IMR-90 (cell line): ENCODE measurements at regions not wholly inside any gene's neighbourhood (a gene's known extent, or its start where the extent isn't known, plus 50 kb on each side); places are given as distances from the start of the nearest gene placed in this dataset.

Source experiments
- ATAC-seq: fragments of 200-7000 bp; cut with Tn5 transposase; 2 replicates; pipeline ENCODE4 v1.9.1; 2020; ENCODE audit warnings: low read depth, mild to moderate bottlenecking, moderate library complexity
- BruUV-seq: library from RNA; stranded (reverse); fragments of 400-500 nt; replicated peaks from 2 replicates; lab custom pipeline; 2021; lab: Mats Ljungman, UMichigan
- CTCF ChIA-PET: fragments of 300-600 bp; formaldehyde crosslinking; extraction: SDS; loops from one replicate; lab custom pipeline; 2021; ENCODE audit warnings: antibody characterized with exemption; lab: Yijun Ruan, JAX
- POLR2A ChIA-PET: fragments of 300-600 bp; sonication (Branson Sonifier 250); formaldehyde crosslinking; loops from one replicate; lab custom pipeline; 2022; ENCODE audit warnings: antibody characterized with exemption; ENCODE audit not compliant: unreplicated experiment; lab: Charles Lee
- DNase-seq: peaks from one replicate; pipeline ENCODE4 v3.0.0; 2013
- H2AFZ ChIP-seq: replicated peaks from 2 replicates; pipeline ENCODE3; 2013; ENCODE audit warnings: low read length, mild to moderate bottlenecking; ENCODE audit not compliant: poor library complexity
- H2AK5ac ChIP-seq: 2 replicates; pipeline ENCODE4 v1.6.1; 2013; ENCODE audit warnings: low read depth, low read length, inconsistent platforms
- H2AK9ac ChIP-seq: replicated peaks from 2 replicates; pipeline ENCODE3; 2013; ENCODE audit warnings: mild to moderate bottlenecking, low read depth, low read length, moderate library complexity; ENCODE audit not compliant: poor library complexity
- H2BK120ac ChIP-seq: 2 replicates; pipeline ENCODE4 v1.6.1; 2013; ENCODE audit warnings: low read depth, low read length, inconsistent platforms
- H2BK15ac ChIP-seq: 3 replicates; pipeline ENCODE4 v1.6.1; 2013; ENCODE audit warnings: low read depth, low read length, inconsistent platforms
- H2BK20ac ChIP-seq: 2 replicates; pipeline ENCODE4 v1.6.1; 2013; ENCODE audit warnings: low read depth, mild to moderate bottlenecking, inconsistent platforms, low read length, moderate library complexity
- H2BK5ac ChIP-seq: 2 replicates; pipeline ENCODE4 v1.6.1; 2013; ENCODE audit warnings: mild to moderate bottlenecking, low read depth, low read length, inconsistent platforms; ENCODE audit not compliant: poor library complexity, severe bottlenecking
- H3K14ac ChIP-seq: replicated peaks from 2 replicates; pipeline ENCODE4 v1.6.1; 2013; ENCODE audit warnings: low read depth, low read length, inconsistent platforms
- H3K18ac ChIP-seq: 2 replicates; pipeline ENCODE4 v1.6.1; 2013; ENCODE audit warnings: low read depth, low read length, control low read depth
- H3K23ac ChIP-seq: 2 replicates; pipeline ENCODE4 v1.6.1; 2013; ENCODE audit warnings: low read depth, low read length, inconsistent platforms
- H3K27ac ChIP-seq: 2 replicates; pipeline ENCODE4 v1.5.1; 2013; ENCODE audit warnings: mild to moderate bottlenecking, control low read depth, low read length; ENCODE audit not compliant: insufficient read depth
- H3K27me3 ChIP-seq: 2 replicates; pipeline ENCODE4 v1.6.1; 2013; ENCODE audit warnings: low read length; ENCODE audit not compliant: control insufficient read depth, insufficient read depth
- H3K36me3 ChIP-seq: 2 replicates; pipeline ENCODE4 v1.6.1; 2013; ENCODE audit warnings: low read length, mixed read lengths; ENCODE audit not compliant: control insufficient read depth, insufficient read depth
- H3K4ac ChIP-seq: 2 replicates; pipeline ENCODE4 v1.6.1; 2013; ENCODE audit warnings: low read depth, low read length, inconsistent platforms
- H3K4me1 ChIP-seq: 2 replicates; pipeline ENCODE4 v1.6.1; 2013; ENCODE audit warnings: low read length, mixed read lengths; ENCODE audit not compliant: control insufficient read depth, insufficient read depth
- H3K4me2 ChIP-seq: 2 replicates; pipeline ENCODE4 v1.6.1; 2013; ENCODE audit warnings: low read depth, mild to moderate bottlenecking, control low read depth, low read length, moderate library complexity
- H3K4me3 ChIP-seq: 2 replicates; pipeline ENCODE4 v1.5.1; 2013; ENCODE audit warnings: low read depth, mild to moderate bottlenecking, control low read depth, low read length, moderate library complexity; ENCODE audit not compliant: insufficient read depth
- H3K56ac ChIP-seq: 2 replicates; pipeline ENCODE4 v1.6.1; 2013; ENCODE audit warnings: low read length, inconsistent platforms; ENCODE audit not compliant: insufficient read depth; ENCODE audit errors: extremely low read depth
- H3K79me1 ChIP-seq, 2 experiments: 2 replicates each; pipeline ENCODE4 v1.6.1; 2013; ENCODE audit warnings: low read length in 2 of 2, inconsistent platforms in 1 of 2, low read depth in 1 of 2
- H3K9ac ChIP-seq: 2 replicates; pipeline ENCODE4 v1.6.1; 2013; ENCODE audit warnings: low read depth, low read length, control low read depth
- H3K9me1 ChIP-seq: 2 replicates; pipeline ENCODE4 v1.6.1; 2013; ENCODE audit warnings: low read length, inconsistent platforms; ENCODE audit not compliant: insufficient read depth
- H3K9me3 ChIP-seq: 2 replicates; pipeline ENCODE4 v1.6.1; 2013; ENCODE audit warnings: low read length; ENCODE audit not compliant: control insufficient read depth, insufficient read depth
- H4K20me1 ChIP-seq: 2 replicates; pipeline ENCODE4 v1.6.1; 2013; ENCODE audit warnings: low read length, inconsistent platforms; ENCODE audit not compliant: insufficient read depth
- H4K5ac ChIP-seq: 2 replicates; pipeline ENCODE4 v1.6.1; 2013; ENCODE audit warnings: mild to moderate bottlenecking, low read depth, low read length, control low read depth
- H4K8ac ChIP-seq, 2 experiments: 2 replicates each; pipeline ENCODE4 v1.6.1; 2013; ENCODE audit warnings: low read depth in 2 of 2, low read length in 2 of 2, control low read depth in 1 of 2, inconsistent platforms in 1 of 2
- H4K91ac ChIP-seq: 2 replicates; pipeline ENCODE4 v1.6.1; 2013; ENCODE audit warnings: low read depth, low read length, inconsistent platforms; ENCODE audit not compliant: insufficient read depth
- BHLHE40 ChIP-seq: fragments of 150-350 bp; IDR thresholded peaks from 2 replicates; pipeline ENCODE4 v1.6.1; 2016; ENCODE audit warnings: mild to moderate bottlenecking, low read depth, low read length
- CEBPB ChIP-seq: IDR thresholded peaks from 2 replicates; pipeline ENCODE4 v1.6.1; 2012; ENCODE audit warnings: low read depth, low read length, improper control_type of control experiment
- CHD1 ChIP-seq: IDR thresholded peaks from 2 replicates; pipeline ENCODE4 v1.6.1; 2012; ENCODE audit warnings: low read depth, low read length, improper control_type of control experiment
- FOS ChIP-seq: fragments of 150-350 bp; IDR thresholded peaks from 2 replicates; pipeline ENCODE4 v1.6.1; 2016; ENCODE audit warnings: low read depth, low read length
- MAFK ChIP-seq: IDR thresholded peaks from 2 replicates; pipeline ENCODE4 v1.6.1; 2012; ENCODE audit warnings: low read depth, low read length, improper control_type of control experiment
- MAZ ChIP-seq: IDR thresholded peaks from 2 replicates; pipeline ENCODE4 v1.6.1; 2012; ENCODE audit warnings: low read depth, mild to moderate bottlenecking, low read length, improper control_type of control experiment, moderate library complexity, borderline replicate concordance
- MXI1 ChIP-seq: IDR thresholded peaks from 2 replicates; pipeline ENCODE4 v1.6.1; 2012; ENCODE audit warnings: low read depth, mild to moderate bottlenecking, low read length, moderate library complexity, borderline replicate concordance
- NFE2L2 ChIP-seq: fragments of 150-350 bp; IDR thresholded peaks from 2 replicates; pipeline ENCODE4 v1.6.1; 2016; ENCODE audit warnings: low read depth, mild to moderate bottlenecking, low read length
- POLR2A ChIP-seq: IDR thresholded peaks from 2 replicates; pipeline ENCODE4 v1.6.1; 2012; ENCODE audit warnings: mild to moderate bottlenecking, low read depth, low read length
- RAD21 ChIP-seq: IDR thresholded peaks from 2 replicates; pipeline ENCODE4 v1.6.1; 2012; ENCODE audit warnings: low read length, improper control_type of control experiment
- RCOR1 ChIP-seq: IDR thresholded peaks from 2 replicates; pipeline ENCODE4 v1.6.1; 2012; ENCODE audit warnings: mild to moderate bottlenecking, low read length, improper control_type of control experiment; ENCODE audit not compliant: insufficient replicate concordance
- RFX5 ChIP-seq: IDR thresholded peaks from 2 replicates; pipeline ENCODE4 v1.8.0; 2012; ENCODE audit warnings: low read depth, mild to moderate bottlenecking, low read length, moderate library complexity
- SMC3 ChIP-seq: fragments of 150-350 bp; IDR thresholded peaks from 2 replicates; pipeline ENCODE4 v1.6.1; 2016; ENCODE audit warnings: low read depth, mild to moderate bottlenecking, antibody characterized with exemption, low read length, moderate library complexity
- WGBS, 2 experiments: methylation state at CpG; one replicate each; pipeline versions ENCODE4 v1.1.5 to v1.1.7; 2013; ENCODE audit warnings: missing lambda C conversion rate in 2 of 2; ENCODE audit not compliant: insufficient read length in 1 of 2; ENCODE audit errors: extremely low coverage in 2 of 2; 5-methylcytosine and 5-hydroxymethylcytosine counted together
- dilution Hi-C: fragments of 300-500 bp; cut with HindIII; formaldehyde crosslinking; loops from one replicate; pipeline ENCODE4 v1.14.3; 2018; ENCODE audit warnings: low sequenced_read_pairs; ENCODE audit not compliant: unreplicated experiment
- in situ Hi-C: fragments of 300-500 bp; cut with MboI; formaldehyde crosslinking; loops from 3 replicates; pipeline ENCODE4 v1.14.3; 2019; ENCODE audit warnings: low sequenced_read_pairs, inconsistent platforms, mixed read lengths
- intact Hi-C: fragments of 100-400 bp; cut with micrococcal nuclease; formaldehyde crosslinking; loops from 2 replicates; pipeline ENCODE4 v1.10.0; 2022
- TF ChIP-seq, protein P1 (sequence below): fragments of 150-350 bp; IDR thresholded peaks from 2 replicates; pipeline ENCODE4 v1.6.1; 2016; ENCODE audit warnings: low read depth, mild to moderate bottlenecking, low read length, moderate library complexity, borderline replicate concordance
- TF ChIP-seq, protein P2 (sequence below): conservative IDR thresholded peaks from 2 replicates; pipeline ENCODE4 v1.5.1; 2012; ENCODE audit warnings: mild to moderate bottlenecking, low read depth, low read length, improper control_type of control experiment
- TF ChIP-seq, protein P3 (sequence below): fragments of 150-350 bp; IDR thresholded peaks from 2 replicates; pipeline ENCODE4 v1.6.1; 2017; ENCODE audit warnings: mild to moderate bottlenecking, antibody characterized with exemption, low read length, low read depth

DNA sequence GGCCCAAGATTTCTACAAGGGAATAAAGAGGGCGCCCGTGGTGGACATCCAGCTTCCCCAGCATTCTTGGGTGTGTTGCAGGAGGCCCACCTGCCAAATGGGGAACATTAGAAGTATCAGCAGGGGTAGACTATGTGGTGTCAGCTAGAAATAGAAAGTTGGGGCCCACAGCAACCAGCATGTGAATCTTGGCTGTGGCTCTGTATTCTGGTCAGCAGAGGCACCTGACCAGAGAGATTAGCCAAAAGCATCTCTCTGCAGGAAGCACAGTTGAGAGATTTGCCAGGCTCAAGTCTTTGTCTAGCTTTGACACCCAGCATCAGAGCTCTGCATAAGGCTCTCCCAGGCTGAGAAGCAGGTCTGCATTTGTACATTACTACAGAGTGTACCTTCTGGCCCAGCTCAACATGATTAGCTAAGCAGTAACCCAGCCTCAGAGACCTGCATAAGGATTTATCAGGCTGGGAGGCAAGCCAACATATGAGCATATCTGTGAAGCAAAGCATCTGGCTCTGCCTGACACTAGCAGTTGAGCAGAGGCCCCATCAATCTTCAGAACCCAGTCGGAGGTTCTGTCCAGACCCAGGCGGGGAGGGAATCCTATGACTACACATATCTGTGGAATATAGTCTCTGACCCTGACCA is 79.9 kb downstream of the MS4A13 start:
- dilution Hi-C loops = no loop called here
- DNase-seq (no peak), ATAC-seq (no peak)
- H3K56ac ChIP-seq = no peak overlapping the region
- ChIA-PET POLR2A (no interaction called here), CTCF (no interaction called here)
- no peaks in the 10 kb centered on the region for H3K4me1 ChIP-seq
- H3K27me3 ChIP-seq = no peaks in the 10 kb centered on the region
- intact Hi-C loops = no loop called here
- no peak overlapping the region for H2BK5ac ChIP-seq
- no peak overlapping the region for H2BK15ac ChIP-seq
- H4K91ac ChIP-seq = no peak overlapping the region
- H3K18ac ChIP-seq = no peak overlapping the region
- no peaks in the 10 kb centered on the region for H3K36me3 ChIP-seq
- H3K9me1 ChIP-seq = no peaks in the 10 kb centered on the region
- H4K20me1 ChIP-seq = no peaks in the 10 kb centered on the region
- H3K14ac ChIP-seq = no peak overlapping the region
- no peak overlapping the region for H3K4ac ChIP-seq
- H3K4me2 ChIP-seq = no peak overlapping the region
- TF ChIP-seq NFE2L2 (no peak), RCOR1 (no peak), MAZ (no peak), RFX5 (no peak), CEBPB (no peak), MXI1 (no peak), POLR2A (no peak), BHLHE40 (no peak), SMC3 (no peak), FOS (no peak), MAFK (no peak), RAD21 (no peak), CHD1 (no peak)
- TF ChIP-seq, protein P1, sequence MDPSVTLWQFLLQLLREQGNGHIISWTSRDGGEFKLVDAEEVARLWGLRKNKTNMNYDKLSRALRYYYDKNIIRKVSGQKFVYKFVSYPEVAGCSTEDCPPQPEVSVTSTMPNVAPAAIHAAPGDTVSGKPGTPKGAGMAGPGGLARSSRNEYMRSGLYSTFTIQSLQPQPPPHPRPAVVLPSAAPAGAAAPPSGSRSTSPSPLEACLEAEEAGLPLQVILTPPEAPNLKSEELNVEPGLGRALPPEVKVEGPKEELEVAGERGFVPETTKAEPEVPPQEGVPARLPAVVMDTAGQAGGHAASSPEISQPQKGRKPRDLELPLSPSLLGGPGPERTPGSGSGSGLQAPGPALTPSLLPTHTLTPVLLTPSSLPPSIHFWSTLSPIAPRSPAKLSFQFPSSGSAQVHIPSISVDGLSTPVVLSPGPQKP = no peak
- TF ChIP-seq, protein P2, sequence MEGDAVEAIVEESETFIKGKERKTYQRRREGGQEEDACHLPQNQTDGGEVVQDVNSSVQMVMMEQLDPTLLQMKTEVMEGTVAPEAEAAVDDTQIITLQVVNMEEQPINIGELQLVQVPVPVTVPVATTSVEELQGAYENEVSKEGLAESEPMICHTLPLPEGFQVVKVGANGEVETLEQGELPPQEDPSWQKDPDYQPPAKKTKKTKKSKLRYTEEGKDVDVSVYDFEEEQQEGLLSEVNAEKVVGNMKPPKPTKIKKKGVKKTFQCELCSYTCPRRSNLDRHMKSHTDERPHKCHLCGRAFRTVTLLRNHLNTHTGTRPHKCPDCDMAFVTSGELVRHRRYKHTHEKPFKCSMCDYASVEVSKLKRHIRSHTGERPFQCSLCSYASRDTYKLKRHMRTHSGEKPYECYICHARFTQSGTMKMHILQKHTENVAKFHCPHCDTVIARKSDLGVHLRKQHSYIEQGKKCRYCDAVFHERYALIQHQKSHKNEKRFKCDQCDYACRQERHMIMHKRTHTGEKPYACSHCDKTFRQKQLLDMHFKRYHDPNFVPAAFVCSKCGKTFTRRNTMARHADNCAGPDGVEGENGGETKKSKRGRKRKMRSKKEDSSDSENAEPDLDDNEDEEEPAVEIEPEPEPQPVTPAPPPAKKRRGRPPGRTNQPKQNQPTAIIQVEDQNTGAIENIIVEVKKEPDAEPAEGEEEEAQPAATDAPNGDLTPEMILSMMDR = no peak
- TF ChIP-seq, protein P3, sequence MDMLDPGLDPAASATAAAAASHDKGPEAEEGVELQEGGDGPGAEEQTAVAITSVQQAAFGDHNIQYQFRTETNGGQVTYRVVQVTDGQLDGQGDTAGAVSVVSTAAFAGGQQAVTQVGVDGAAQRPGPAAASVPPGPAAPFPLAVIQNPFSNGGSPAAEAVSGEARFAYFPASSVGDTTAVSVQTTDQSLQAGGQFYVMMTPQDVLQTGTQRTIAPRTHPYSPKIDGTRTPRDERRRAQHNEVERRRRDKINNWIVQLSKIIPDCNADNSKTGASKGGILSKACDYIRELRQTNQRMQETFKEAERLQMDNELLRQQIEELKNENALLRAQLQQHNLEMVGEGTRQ = no peak
- in situ Hi-C loops = loop anchor here (5.0 kb wide), 1 partner anchor 53 kb away; no protein-coding TSS in a partner anchor
- H2BK20ac ChIP-seq = no peak overlapping the region
- no peak overlapping the region for H2AK9ac ChIP-seq
- no peak overlapping the region for H3K27ac ChIP-seq
- H4K8ac ChIP-seq = no peak overlapping the region
- H3K79me1 ChIP-seq = no peaks in the 10 kb centered on the region
- no peak overlapping the region for H3K23ac ChIP-seq
- H2BK120ac ChIP-seq = no peak overlapping the region
- no peak overlapping the region for H3K4me3 ChIP-seq
- H2AK5ac ChIP-seq = no peak overlapping the region
- whole genome bisulfite sequencing, 2 experiments = no CpG with 5 or more reads among the region's 4 CpGs
- no peak overlapping the region for H3K9ac ChIP-seq
- BruUV-seq = no TSS peak
- H2AFZ ChIP-seq = no peak overlapping the region
- H3K9me3 ChIP-seq = peaks cover 12% of the 10 kb centered on the region
- H4K5ac ChIP-seq = no peak overlapping the region
